C4-2B (cell line): ENCODE measurements at regions not wholly inside any gene's neighbourhood (a gene's known extent, or its start where the extent isn't known, plus 50 kb on each side); places are given as distances from the start of the nearest gene placed in this dataset.

Experiments used
- H3K27ac ChIP-seq: fragments of 450-650 bp; 2 replicates; pipeline ENCODE4 v1.5.1; 2017
- ZFX ChIP-seq: fragments of 450-650 bp; IDR thresholded peaks from 2 replicates; pipeline ENCODE4 v1.6.1; 2017
- TF ChIP-seq, protein P1 (sequence below): fragments of 450-650 bp; conservative IDR thresholded peaks from 2 replicates; pipeline ENCODE4 v1.5.1; 2017; ENCODE audit warnings: mild to moderate bottlenecking

- no peak for TF ChIP-seq ZFX
- TF ChIP-seq, protein P1, sequence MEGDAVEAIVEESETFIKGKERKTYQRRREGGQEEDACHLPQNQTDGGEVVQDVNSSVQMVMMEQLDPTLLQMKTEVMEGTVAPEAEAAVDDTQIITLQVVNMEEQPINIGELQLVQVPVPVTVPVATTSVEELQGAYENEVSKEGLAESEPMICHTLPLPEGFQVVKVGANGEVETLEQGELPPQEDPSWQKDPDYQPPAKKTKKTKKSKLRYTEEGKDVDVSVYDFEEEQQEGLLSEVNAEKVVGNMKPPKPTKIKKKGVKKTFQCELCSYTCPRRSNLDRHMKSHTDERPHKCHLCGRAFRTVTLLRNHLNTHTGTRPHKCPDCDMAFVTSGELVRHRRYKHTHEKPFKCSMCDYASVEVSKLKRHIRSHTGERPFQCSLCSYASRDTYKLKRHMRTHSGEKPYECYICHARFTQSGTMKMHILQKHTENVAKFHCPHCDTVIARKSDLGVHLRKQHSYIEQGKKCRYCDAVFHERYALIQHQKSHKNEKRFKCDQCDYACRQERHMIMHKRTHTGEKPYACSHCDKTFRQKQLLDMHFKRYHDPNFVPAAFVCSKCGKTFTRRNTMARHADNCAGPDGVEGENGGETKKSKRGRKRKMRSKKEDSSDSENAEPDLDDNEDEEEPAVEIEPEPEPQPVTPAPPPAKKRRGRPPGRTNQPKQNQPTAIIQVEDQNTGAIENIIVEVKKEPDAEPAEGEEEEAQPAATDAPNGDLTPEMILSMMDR: no peak
- H3K27ac ChIP-seq: no peak overlapping the region
These were observed 679.4 kb upstream of the KIRREL3 start for GRCh38 chr11:127679816-127680545.

GRCh38 chr11:127678631-127679030 is 678.1 kb upstream of the KIRREL3 start:
- no peak for TF ChIP-seq ZFX
- TF ChIP-seq, protein P1: no peak
- no peak overlapping the region for H3K27ac ChIP-seq

- no peak overlapping the region for H3K27ac ChIP-seq
- no peak for TF ChIP-seq ZFX
- TF ChIP-seq, protein P1: no peak
These were observed 677.3 kb upstream of the KIRREL3 start for GRCh38 chr11:127677660-127678425.

GRCh38 chr11:127675581-127675980 is 675.0 kb upstream of the KIRREL3 start:
- TF ChIP-seq ZFX: no peak
- TF ChIP-seq, protein P1: no peak
- H3K27ac ChIP-seq: no peak overlapping the region

GRCh38 chr11:127674754-127675153 is 674.2 kb upstream of the KIRREL3 start:
- no peak overlapping the region for H3K27ac ChIP-seq
- no peak for TF ChIP-seq ZFX
- TF ChIP-seq, protein P1: no peak

DNA sequence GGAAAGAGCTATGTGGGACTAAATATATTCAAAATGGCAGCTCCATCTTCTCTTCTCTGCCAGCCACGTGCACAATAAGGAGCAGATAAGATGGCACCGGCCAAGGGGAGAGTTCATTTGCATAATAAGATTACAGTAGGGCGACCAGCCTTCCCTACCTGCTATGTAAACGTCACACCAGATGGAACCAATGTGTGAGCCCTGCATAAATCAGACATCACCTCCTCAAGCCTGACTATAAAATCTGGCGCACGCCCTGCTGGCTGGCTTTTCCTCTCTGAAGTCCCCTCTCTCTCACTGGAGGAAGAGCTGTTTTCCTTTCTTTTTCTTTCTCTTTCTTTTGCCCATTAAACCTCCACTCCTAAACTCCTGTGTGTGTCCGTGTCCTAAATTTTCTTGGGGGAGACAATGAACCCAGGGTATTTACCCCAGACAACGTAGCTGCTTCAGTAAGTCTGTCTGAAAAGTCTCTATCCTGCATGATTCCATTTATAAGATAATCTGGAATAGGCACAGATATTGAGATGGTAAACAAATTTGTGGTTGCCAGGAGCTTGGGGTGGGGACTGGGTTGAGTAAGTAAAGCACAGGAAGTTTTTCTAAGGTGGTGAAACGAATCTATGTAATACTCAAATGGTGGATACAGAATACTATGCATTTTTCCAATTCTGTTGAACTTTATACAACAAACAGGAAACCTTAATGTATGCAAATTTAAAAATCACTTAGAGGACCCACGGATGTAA is 670.0 kb upstream of the KIRREL3 start:
- H3K27ac ChIP-seq: no peak overlapping the region
- TF ChIP-seq, protein P1: no peak
- no peak for TF ChIP-seq ZFX
